SK-N-MC (cell line): ENCODE measurements at regions not wholly inside any gene's neighbourhood (a gene's known extent, or its start where the extent isn't known, plus 50 kb on each side); places are given as distances from the start of the nearest gene placed in this dataset.

Experiments
- DNase-seq: peaks from one replicate; pipeline ENCODE4 v3.0.0-alpha.2; 2011; ENCODE audit warnings: low read depth, low spot score
- H3K27ac ChIP-seq: fragments of 200-600 bp; sonication (generic); 2 replicates; pipeline ENCODE4 v1.5.1; 2016; ENCODE audit warnings: mixed run types
- H3K36me3 ChIP-seq: fragments of 200-600 bp; sonication (generic); 2 replicates; pipeline ENCODE4 v1.6.1; 2017; ENCODE audit warnings: antibody characterized with exemption, low read length, mixed read lengths; ENCODE audit not compliant: insufficient read depth
- H3K4me3 ChIP-seq: fragments of 200-600 bp; sonication (generic); 2 replicates; pipeline ENCODE4 v1.5.1; 2016
- H3K9ac ChIP-seq: fragments of 200-600 bp; sonication (generic); 2 replicates; pipeline ENCODE4 v1.8.0; 2017; ENCODE audit warnings: mixed run types, mixed read lengths; ENCODE audit not compliant: insufficient read length
- H3K9me3 ChIP-seq: fragments of 200-600 bp; sonication (generic); 2 replicates; pipeline ENCODE4 v1.6.1; 2017; ENCODE audit warnings: low read depth, mild to moderate bottlenecking, antibody characterized with exemption, low read length, moderate library complexity, mixed read lengths
- EZH2 ChIP-seq: fragments of 200-600 bp; sonication (generic); IDR thresholded peaks from one replicate; pipeline ENCODE4 v1.6.1; 2017; ENCODE audit warnings: antibody characterized with exemption
- FOXP2 ChIP-seq: optimal IDR thresholded peaks from 2 replicates; pipeline ENCODE3; 2011; ENCODE audit warnings: mild to moderate bottlenecking, moderate library complexity; ENCODE audit not compliant: insufficient read depth; ENCODE audit errors: extremely low read length, control extremely low read depth
- POLR2AphosphoS5 ChIP-seq: IDR thresholded peaks from 2 replicates; pipeline ENCODE4 v1.6.1; 2012; ENCODE audit warnings: mild to moderate bottlenecking, low read depth, low read length, borderline replicate concordance

- no peaks in the 10 kb centered on the region for H3K36me3 ChIP-seq
- TF ChIP-seq POLR2AphosphoS5 = no peak
- no peak overlapping the region for H3K4me3 ChIP-seq
- DNase-seq = no peak
- no peaks in the 10 kb centered on the region for H3K9me3 ChIP-seq
- H3K27ac ChIP-seq = no peak overlapping the region
- H3K9ac ChIP-seq = no peak overlapping the region
Observed at GRCh38 chr4:123283371-123283895, 113.2 kb upstream of the SPRY1 start.

- Histone ChIP-seq H3K9me3 (no peaks in the 10 kb centered on the region), H3K36me3 (no peaks in the 10 kb centered on the region), H3K9ac (no peak overlapping the region), H3K27ac (no peak overlapping the region), H3K4me3 (no peak overlapping the region)
- TF ChIP-seq POLR2AphosphoS5 (no peak), FOXP2 (no peak), EZH2 (no peak)
- no peak for DNase-seq
Observed at GRCh38 chr4:123284168-123284567, 112.4 kb upstream of the SPRY1 start.

DNA sequence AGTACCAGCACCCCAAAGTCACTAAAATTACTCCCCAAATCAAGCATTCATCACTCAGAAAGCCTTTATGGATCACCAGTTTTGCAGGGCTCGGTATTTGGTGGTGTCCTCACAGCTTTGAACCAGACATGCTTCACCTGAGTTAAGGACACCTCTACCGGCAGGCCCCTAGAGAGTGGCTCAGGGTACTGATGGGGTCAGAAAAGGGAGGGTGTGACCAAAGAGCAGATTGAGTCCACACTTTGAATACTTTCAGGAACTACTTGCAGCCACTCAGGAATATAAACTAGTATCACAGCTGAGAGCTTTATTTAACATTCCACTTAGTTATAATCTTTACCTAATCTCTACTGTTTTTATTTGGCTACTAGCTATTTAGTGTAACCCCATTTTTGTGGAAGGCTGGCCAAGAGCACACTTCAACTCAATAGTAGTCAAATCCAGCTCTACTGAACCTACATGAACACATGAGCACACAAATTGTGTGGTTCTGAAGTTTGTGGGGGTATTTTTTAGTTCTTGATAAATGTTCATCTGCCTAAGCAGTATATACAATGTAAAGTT lies 109.6 kb upstream of the SPRY1 start:
- H3K36me3 ChIP-seq = no peaks in the 10 kb centered on the region
- H3K4me3 ChIP-seq = no peak overlapping the region
- peaks cover 5% of the 10 kb centered on the region; the same call in 1 of the 2 replicates for H3K9me3 ChIP-seq
- no peak for TF ChIP-seq FOXP2
- no peak for TF ChIP-seq POLR2AphosphoS5
- no peak for TF ChIP-seq EZH2
- H3K27ac ChIP-seq = no peak overlapping the region
- DNase-seq = no peak
- no peak overlapping the region for H3K9ac ChIP-seq

DNA sequence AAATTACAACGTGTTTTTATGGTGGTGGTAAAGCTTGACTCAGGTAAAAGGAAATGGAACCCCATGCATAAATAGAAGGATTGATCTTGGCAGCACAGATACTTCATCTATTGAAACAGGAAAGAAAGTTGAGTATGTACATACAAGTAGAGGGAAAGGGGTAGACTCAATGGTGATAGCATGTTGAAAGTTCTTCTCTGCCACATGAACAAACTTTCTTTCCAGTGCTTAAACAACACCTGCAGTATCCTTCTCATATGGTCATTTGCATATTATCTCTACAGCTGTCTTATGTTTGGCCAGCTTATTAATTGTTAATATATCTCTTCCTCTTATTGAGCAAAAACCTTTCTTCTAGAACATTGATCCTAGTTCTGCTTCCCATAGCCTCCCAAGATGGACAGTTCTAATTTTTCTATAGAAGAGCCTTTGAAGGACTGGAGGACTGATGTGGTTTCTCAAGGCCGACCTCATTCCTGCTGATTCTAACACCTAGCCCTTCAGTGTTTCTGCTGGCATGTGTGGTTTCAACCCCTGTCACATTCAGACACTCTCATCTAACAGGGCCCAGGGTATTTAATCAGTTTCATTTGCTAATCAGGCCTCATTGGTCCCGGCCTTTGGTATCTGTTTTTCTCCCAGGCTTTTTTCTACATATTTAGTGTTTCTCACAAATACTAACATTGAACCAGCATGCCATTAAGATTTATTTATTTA lies 108.1 kb upstream of the SPRY1 start:
- no peak overlapping the region for H3K9ac ChIP-seq

DNA sequence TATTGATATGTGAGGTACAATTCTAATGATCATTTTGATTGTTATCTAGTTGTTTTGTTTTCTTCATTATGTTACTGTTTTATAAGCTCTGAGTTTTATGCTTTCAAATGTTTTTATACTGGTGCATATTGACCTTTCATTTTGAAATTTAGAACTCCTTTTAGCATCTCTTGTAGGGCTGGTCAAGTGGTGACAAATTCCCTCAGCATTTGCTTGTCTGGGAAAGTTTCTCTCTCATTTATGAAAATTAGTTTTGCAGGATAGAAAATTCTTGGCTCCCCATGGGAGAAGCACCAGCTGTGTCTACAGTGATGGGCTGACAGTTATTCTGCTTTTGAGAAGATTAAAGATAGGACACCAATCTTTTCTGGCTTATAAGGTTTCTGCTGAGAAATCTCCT lies 105.3 kb upstream of the SPRY1 start:
- Histone ChIP-seq H3K27ac (no peak overlapping the region), H3K4me3 (no peak overlapping the region), H3K9ac (no peak overlapping the region), H3K9me3 (peaks cover 8% of the 10 kb centered on the region; the same call in 1 of the 2 replicates), H3K36me3 (no peaks in the 10 kb centered on the region)
- TF ChIP-seq EZH2 (no peak), FOXP2 (no peak), POLR2AphosphoS5 (no peak)
- no peak for DNase-seq

More for the DNA sequence above, 108.1 kb upstream of the SPRY1 start:
- no peak for DNase-seq
- TF ChIP-seq EZH2 = no peak
- no peak for TF ChIP-seq FOXP2
- TF ChIP-seq POLR2AphosphoS5 = no peak
- H3K4me3 ChIP-seq = no peak overlapping the region
- H3K27ac ChIP-seq = no peak overlapping the region
- no peaks in the 10 kb centered on the region for H3K36me3 ChIP-seq
- H3K9me3 ChIP-seq = peaks cover 8% of the 10 kb centered on the region; the same call in 1 of the 2 replicates

GRCh38 chr4:123297836-123298235 lies 98.8 kb upstream of the SPRY1 start:
- no peak for TF ChIP-seq EZH2
- no peak for TF ChIP-seq POLR2AphosphoS5
- no peak for TF ChIP-seq FOXP2
- no peak overlapping the region for H3K9ac ChIP-seq
- H3K36me3 ChIP-seq = no peaks in the 10 kb centered on the region
- DNase-seq = no peak
- no peaks in the 10 kb centered on the region for H3K9me3 ChIP-seq
- H3K4me3 ChIP-seq = no peak overlapping the region
- H3K27ac ChIP-seq = no peak overlapping the region

DNA sequence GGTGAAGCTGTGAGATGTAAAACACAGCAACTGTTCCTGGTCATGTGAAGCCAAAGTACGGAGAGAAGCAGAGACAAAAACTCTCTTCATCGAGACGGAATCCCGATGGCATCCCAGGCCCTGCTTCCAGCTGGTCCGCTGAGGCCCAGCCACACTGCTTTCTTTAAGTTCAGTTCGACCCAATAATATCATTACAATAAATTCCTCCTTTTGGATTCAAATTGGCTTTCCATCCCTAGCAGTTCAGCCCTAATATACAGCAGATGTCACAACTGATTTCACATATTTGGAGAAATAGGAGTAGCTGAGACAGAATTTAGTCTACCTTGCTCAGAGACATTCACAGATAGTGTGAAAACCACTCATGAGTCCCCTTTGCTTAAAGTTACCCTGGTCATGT lies 98.3 kb upstream of the SPRY1 start:
- no peak overlapping the region for H3K4me3 ChIP-seq
- H3K36me3 ChIP-seq = no peaks in the 10 kb centered on the region
- DNase-seq = no peak
- H3K9ac ChIP-seq = no peak overlapping the region
- H3K27ac ChIP-seq = no peak overlapping the region
- no peaks in the 10 kb centered on the region for H3K9me3 ChIP-seq
- TF ChIP-seq EZH2 (no peak), FOXP2 (no peak), POLR2AphosphoS5 (no peak)

DNA sequence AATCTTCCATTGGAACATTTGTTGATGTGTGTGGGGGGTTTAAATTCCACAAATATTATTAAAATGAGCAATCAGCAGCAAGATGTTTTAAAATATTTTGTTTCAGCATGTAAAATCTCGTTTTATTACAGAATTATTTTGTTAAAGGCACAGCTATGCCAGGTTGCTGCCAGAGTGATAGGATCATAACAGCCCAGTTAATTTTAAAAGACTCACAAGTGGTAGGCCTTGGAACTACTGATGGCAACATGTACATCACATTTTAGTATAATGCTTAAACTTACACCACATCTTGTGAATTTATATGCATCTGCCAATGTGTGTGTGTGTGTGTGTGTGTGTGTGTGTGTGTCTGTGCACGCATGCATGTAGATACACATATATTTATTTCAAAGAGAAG lies 97.8 kb upstream of the SPRY1 start:
- no peak overlapping the region for H3K4me3 ChIP-seq
- no peak overlapping the region for H3K27ac ChIP-seq
- DNase-seq = no peak
- H3K9me3 ChIP-seq = no peaks in the 10 kb centered on the region
- H3K9ac ChIP-seq = no peak overlapping the region
- H3K36me3 ChIP-seq = no peaks in the 10 kb centered on the region
- no peak for TF ChIP-seq POLR2AphosphoS5
- no peak for TF ChIP-seq EZH2
- TF ChIP-seq FOXP2 = no peak

GRCh38 chr4:123299212-123299691 lies 97.3 kb upstream of the SPRY1 start:
- TF ChIP-seq EZH2 = no peak
- no peak for TF ChIP-seq POLR2AphosphoS5
- no peak for TF ChIP-seq FOXP2
- H3K4me3 ChIP-seq = no peak overlapping the region
- no peaks in the 10 kb centered on the region for H3K9me3 ChIP-seq
- no peak overlapping the region for H3K9ac ChIP-seq
- H3K36me3 ChIP-seq = no peaks in the 10 kb centered on the region
- no peak overlapping the region for H3K27ac ChIP-seq
- DNase-seq = no peak
